ENCODE measurements at regions not wholly inside any gene's neighbourhood (a gene's known extent, or its start where the extent isn't known, plus 50 kb on each side); places are given as distances from the start of the nearest gene placed in this dataset.

DNA sequence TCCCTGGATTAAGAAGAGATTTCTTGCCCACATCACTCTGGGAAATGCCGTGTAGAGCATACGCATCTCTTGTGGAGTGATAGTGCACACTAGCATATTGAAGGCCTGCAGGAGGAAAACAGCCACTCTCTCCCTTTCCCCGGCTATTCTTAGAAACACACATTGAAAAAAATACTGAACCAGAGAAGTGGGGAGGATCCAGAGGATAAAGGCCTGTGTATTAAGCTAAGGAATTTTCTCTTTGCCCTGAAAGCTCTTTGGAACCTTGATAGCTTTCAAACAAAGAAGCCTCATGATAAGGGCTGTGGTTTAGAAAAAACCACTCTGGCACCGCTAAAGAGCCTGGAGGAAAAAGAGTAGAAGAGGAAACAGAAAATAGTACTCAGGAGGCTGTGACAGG, 386.1 kb upstream of the NBEA start:
- Histone ChIP-seq H3K9me3 (ENCODE audit: control insufficient read depth in 2 of 2, insufficient read depth in 1 of 2, low read depth in 1 of 2, low read length in 1 of 2) (no peaks in the 10 kb centered on the region), H3K27ac (ENCODE audit: low read depth in 2 of 2, low read length in 1 of 2) (no peak overlapping the region), H3K36me3 (ENCODE audit: control insufficient read depth in 2 of 2, insufficient read depth in 2 of 2, low read length in 1 of 2) (no peaks in the 10 kb centered on the region), H3K27me3 (ENCODE audit: control insufficient read depth in 1 of 2, insufficient read depth in 2 of 2, low read length in 2 of 2) (no peaks in the 10 kb centered on the region), H3K4me3 (ENCODE audit: low read depth in 1 of 2, low read length in 2 of 2) (no peak overlapping the region), H3K4me1 (ENCODE audit: control insufficient read depth in 2 of 2, insufficient read depth in 2 of 2, low read length in 1 of 2) (no peaks in the 10 kb centered on the region)
- 70 to 73% methylated on average over 4 of the region's 4 CpGs for WGBS, 2 donors

GRCh38 chr13:34561033-34561432, 381.0 kb upstream of the NBEA start:
- WGBS, 2 donors = 74 to 76% methylated on average over 7 of the region's 7 CpGs
- Histone ChIP-seq H3K27ac (ENCODE audit: low read depth in 2 of 2, low read length in 1 of 2) (no peak overlapping the region), H3K27me3 (ENCODE audit: control insufficient read depth in 1 of 2, insufficient read depth in 2 of 2, low read length in 2 of 2) (no peaks in the 10 kb centered on the region), H3K4me3 (ENCODE audit: low read depth in 1 of 2, low read length in 2 of 2) (no peak overlapping the region), H3K9me3 (ENCODE audit: control insufficient read depth in 2 of 2, insufficient read depth in 1 of 2, low read depth in 1 of 2, low read length in 1 of 2) (no peaks in the 10 kb centered on the region), H3K4me1 (ENCODE audit: control insufficient read depth in 2 of 2, insufficient read depth in 2 of 2, low read length in 1 of 2) (no peaks in the 10 kb centered on the region), H3K36me3 (ENCODE audit: control insufficient read depth in 2 of 2, insufficient read depth in 2 of 2, low read length in 1 of 2) (no peaks in the 10 kb centered on the region)

DNA sequence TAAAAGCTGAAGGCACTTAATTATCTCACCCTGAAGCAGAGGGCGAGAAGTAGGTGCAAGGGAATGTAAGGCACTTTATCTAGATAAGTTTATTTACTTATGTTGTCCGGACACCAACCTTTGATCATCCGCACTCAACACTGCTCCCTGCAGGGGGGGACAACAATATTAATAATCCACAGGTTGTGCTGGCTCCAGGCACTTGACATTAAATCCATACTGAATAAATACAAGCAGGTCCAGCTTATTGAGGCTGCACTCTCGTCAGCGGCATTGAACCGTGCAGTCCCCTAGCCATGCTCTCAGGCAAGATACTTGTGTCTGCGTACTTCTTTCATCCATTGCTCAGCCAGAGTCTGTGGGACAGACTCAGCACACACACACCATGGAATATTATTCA, 374.5 kb upstream of the NBEA start:
- H3K4me1 ChIP-seq (ENCODE audit: control insufficient read depth in 2 of 2, insufficient read depth in 2 of 2, low read length in 1 of 2) = no peaks in the 10 kb centered on the region
- H3K4me3 ChIP-seq (ENCODE audit: low read depth in 1 of 2, low read length in 2 of 2) = no peak overlapping the region
- no peaks in the 10 kb centered on the region for H3K27me3 ChIP-seq (ENCODE audit: control insufficient read depth in 1 of 2, insufficient read depth in 2 of 2, low read length in 2 of 2)
- no peaks in the 10 kb centered on the region for H3K36me3 ChIP-seq (ENCODE audit: control insufficient read depth in 2 of 2, insufficient read depth in 2 of 2, low read length in 1 of 2)
- H3K27ac ChIP-seq (ENCODE audit: low read depth in 2 of 2, low read length in 1 of 2) = no peak overlapping the region
- H3K9me3 ChIP-seq (ENCODE audit: control insufficient read depth in 2 of 2, insufficient read depth in 1 of 2, low read depth in 1 of 2, low read length in 1 of 2) = no peaks in the 10 kb centered on the region
- 49 to 57% methylated on average over 7 of the region's 7 CpGs for WGBS, 2 donors

- Histone ChIP-seq H3K27me3 (ENCODE audit: control insufficient read depth in 1 of 2, insufficient read depth in 2 of 2, low read length in 2 of 2) (no peaks in the 10 kb centered on the region), H3K27ac (ENCODE audit: low read depth in 2 of 2, low read length in 1 of 2) (no peak overlapping the region), H3K9me3 (ENCODE audit: control insufficient read depth in 2 of 2, insufficient read depth in 1 of 2, low read depth in 1 of 2, low read length in 1 of 2) (peaks cover 0 to 2% of the 10 kb centered on the region in 2 donors), H3K4me1 (ENCODE audit: control insufficient read depth in 2 of 2, insufficient read depth in 2 of 2, low read length in 1 of 2) (no peaks in the 10 kb centered on the region), H3K36me3 (ENCODE audit: control insufficient read depth in 2 of 2, insufficient read depth in 2 of 2, low read length in 1 of 2) (no peaks in the 10 kb centered on the region), H3K4me3 (ENCODE audit: low read depth in 1 of 2, low read length in 2 of 2) (no peak overlapping the region)
- WGBS, 2 donors = 47 to 56% methylated on average over 5 of the region's 5 CpGs
These were observed 371.2 kb upstream of the NBEA start for GRCh38 chr13:34570698-34571353.

DNA sequence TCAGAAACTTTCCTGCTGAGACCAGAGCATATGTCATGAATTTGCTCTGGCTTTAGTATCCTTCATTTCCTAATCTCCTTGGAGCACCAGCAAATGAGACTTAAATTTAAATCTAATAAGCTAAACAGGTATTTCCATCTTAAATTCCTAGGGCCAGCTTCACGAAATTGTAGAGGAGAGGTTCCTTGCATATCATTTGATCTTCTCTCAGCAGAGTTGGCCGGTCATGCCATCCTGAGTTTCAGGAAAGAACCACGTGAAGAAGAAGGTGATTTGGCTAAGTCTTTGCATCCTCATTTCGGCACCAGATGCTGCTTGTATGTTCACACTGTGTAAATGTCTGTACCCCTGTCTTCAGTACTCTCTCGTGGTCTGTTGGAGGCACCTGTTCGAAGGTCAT, 370.4 kb upstream of the NBEA start:
- no peak overlapping the region for H3K4me3 ChIP-seq (ENCODE audit: low read depth in 1 of 2, low read length in 2 of 2)
- no peaks in the 10 kb centered on the region for H3K36me3 ChIP-seq (ENCODE audit: control insufficient read depth in 2 of 2, insufficient read depth in 2 of 2, low read length in 1 of 2)
- H3K27ac ChIP-seq (ENCODE audit: low read depth in 2 of 2, low read length in 1 of 2) = no peak overlapping the region
- peaks cover 0 to 2% of the 10 kb centered on the region in 2 donors for H3K9me3 ChIP-seq (ENCODE audit: control insufficient read depth in 2 of 2, insufficient read depth in 1 of 2, low read depth in 1 of 2, low read length in 1 of 2)
- no peaks in the 10 kb centered on the region for H3K27me3 ChIP-seq (ENCODE audit: control insufficient read depth in 1 of 2, insufficient read depth in 2 of 2, low read length in 2 of 2)
- H3K4me1 ChIP-seq (ENCODE audit: control insufficient read depth in 2 of 2, insufficient read depth in 2 of 2, low read length in 1 of 2) = no peaks in the 10 kb centered on the region
- 81 to 82% methylated on average over 6 of the region's 6 CpGs for WGBS, 2 donors

DNA sequence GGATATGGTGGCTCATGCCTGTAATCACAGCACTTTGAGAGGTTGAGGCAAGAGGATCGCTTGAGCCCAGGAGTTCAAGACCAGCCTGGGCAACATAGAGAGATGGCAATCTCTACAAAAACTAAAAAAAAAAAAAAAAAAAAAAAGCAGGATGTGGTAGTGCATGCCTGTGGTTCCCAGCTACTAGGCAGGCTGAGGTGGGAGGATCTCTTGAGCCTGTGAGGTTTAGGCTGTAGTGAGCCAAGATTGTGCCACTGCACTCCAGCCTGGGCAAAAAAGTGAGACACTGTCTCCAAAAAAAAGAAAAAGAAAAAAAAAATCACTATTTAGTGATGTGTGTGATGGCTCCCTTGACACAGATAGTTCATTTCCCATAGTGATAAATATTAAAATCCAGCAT, 365.0 kb upstream of the NBEA start:
- no peak overlapping the region for H3K27ac ChIP-seq (ENCODE audit: low read depth in 2 of 2, low read length in 1 of 2)
- WGBS, 2 donors = 89 to 95% methylated on average over 1 of the region's 1 CpG

GRCh38 chr13:34578471-34578870, 363.6 kb upstream of the NBEA start:
- no peak overlapping the region for H3K4me3 ChIP-seq (ENCODE audit: low read depth in 1 of 2, low read length in 2 of 2)
- 46 to 70% methylated on average over 1 of the region's 1 CpG for WGBS, 2 donors
- no peak overlapping the region for H3K27ac ChIP-seq (ENCODE audit: low read depth in 2 of 2, low read length in 1 of 2)
- H3K36me3 ChIP-seq (ENCODE audit: control insufficient read depth in 2 of 2, insufficient read depth in 2 of 2, low read length in 1 of 2) = no peaks in the 10 kb centered on the region
- H3K4me1 ChIP-seq (ENCODE audit: control insufficient read depth in 2 of 2, insufficient read depth in 2 of 2, low read length in 1 of 2) = no peaks in the 10 kb centered on the region
- H3K9me3 ChIP-seq (ENCODE audit: control insufficient read depth in 2 of 2, insufficient read depth in 1 of 2, low read depth in 1 of 2, low read length in 1 of 2) = peaks cover 0 to 2% of the 10 kb centered on the region in 2 donors
- no peaks in the 10 kb centered on the region for H3K27me3 ChIP-seq (ENCODE audit: control insufficient read depth in 1 of 2, insufficient read depth in 2 of 2, low read length in 2 of 2)

More for the DNA sequence above, 365.0 kb upstream of the NBEA start:
- Histone ChIP-seq H3K4me3 (ENCODE audit: low read depth in 1 of 2, low read length in 2 of 2) (no peak overlapping the region), H3K4me1 (ENCODE audit: control insufficient read depth in 2 of 2, insufficient read depth in 2 of 2, low read length in 1 of 2) (no peaks in the 10 kb centered on the region), H3K36me3 (ENCODE audit: control insufficient read depth in 2 of 2, insufficient read depth in 2 of 2, low read length in 1 of 2) (no peaks in the 10 kb centered on the region), H3K27me3 (ENCODE audit: control insufficient read depth in 1 of 2, insufficient read depth in 2 of 2, low read length in 2 of 2) (no peaks in the 10 kb centered on the region), H3K9me3 (ENCODE audit: control insufficient read depth in 2 of 2, insufficient read depth in 1 of 2, low read depth in 1 of 2, low read length in 1 of 2) (peaks cover 0 to 2% of the 10 kb centered on the region in 2 donors)

- Histone ChIP-seq H3K4me3 (ENCODE audit: low read depth in 1 of 2, low read length in 2 of 2) (no peak overlapping the region), H3K4me1 (ENCODE audit: control insufficient read depth in 2 of 2, insufficient read depth in 2 of 2, low read length in 1 of 2) (no peaks in the 10 kb centered on the region), H3K27me3 (ENCODE audit: control insufficient read depth in 1 of 2, insufficient read depth in 2 of 2, low read length in 2 of 2) (no peaks in the 10 kb centered on the region), H3K27ac (ENCODE audit: low read depth in 2 of 2, low read length in 1 of 2) (no peak overlapping the region), H3K36me3 (ENCODE audit: control insufficient read depth in 2 of 2, insufficient read depth in 2 of 2, low read length in 1 of 2) (no peaks in the 10 kb centered on the region), H3K9me3 (ENCODE audit: control insufficient read depth in 2 of 2, insufficient read depth in 1 of 2, low read depth in 1 of 2, low read length in 1 of 2) (no peaks in the 10 kb centered on the region)
These were observed 363.2 kb upstream of the NBEA start for GRCh38 chr13:34578917-34579316.

DNA sequence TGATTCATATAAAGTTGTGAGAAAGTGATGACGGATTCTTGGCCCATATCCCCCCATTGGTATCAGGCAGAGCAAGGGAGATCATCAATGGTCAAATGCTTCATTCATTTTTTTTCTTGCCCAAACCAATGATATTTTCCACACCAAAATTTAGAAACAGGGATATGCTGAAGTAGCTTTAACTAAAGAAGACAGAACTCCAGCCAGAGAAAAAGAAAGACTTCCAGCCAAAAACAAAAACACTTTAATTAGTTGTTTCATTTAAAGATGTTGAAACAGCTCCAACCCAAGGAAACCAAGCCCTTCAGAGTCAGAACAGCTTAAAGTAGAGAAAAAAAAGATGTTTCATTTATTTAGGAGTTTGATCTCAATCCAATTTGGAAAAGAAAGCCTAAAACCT, 358.9 kb upstream of the NBEA start:
- no peak overlapping the region for H3K4me3 ChIP-seq (ENCODE audit: low read depth in 1 of 2, low read length in 2 of 2)
- H3K4me1 ChIP-seq (ENCODE audit: control insufficient read depth in 2 of 2, insufficient read depth in 2 of 2, low read length in 1 of 2) = no peaks in the 10 kb centered on the region
- H3K27ac ChIP-seq (ENCODE audit: low read depth in 2 of 2, low read length in 1 of 2) = no peak overlapping the region
- H3K36me3 ChIP-seq (ENCODE audit: control insufficient read depth in 2 of 2, insufficient read depth in 2 of 2, low read length in 1 of 2) = no peaks in the 10 kb centered on the region
- no peaks in the 10 kb centered on the region for H3K27me3 ChIP-seq (ENCODE audit: control insufficient read depth in 1 of 2, insufficient read depth in 2 of 2, low read length in 2 of 2)
- 70 to 75% methylated on average over 1 of the region's 1 CpG for WGBS, 2 donors
- H3K9me3 ChIP-seq (ENCODE audit: control insufficient read depth in 2 of 2, insufficient read depth in 1 of 2, low read depth in 1 of 2, low read length in 1 of 2) = no peaks in the 10 kb centered on the region

DNA sequence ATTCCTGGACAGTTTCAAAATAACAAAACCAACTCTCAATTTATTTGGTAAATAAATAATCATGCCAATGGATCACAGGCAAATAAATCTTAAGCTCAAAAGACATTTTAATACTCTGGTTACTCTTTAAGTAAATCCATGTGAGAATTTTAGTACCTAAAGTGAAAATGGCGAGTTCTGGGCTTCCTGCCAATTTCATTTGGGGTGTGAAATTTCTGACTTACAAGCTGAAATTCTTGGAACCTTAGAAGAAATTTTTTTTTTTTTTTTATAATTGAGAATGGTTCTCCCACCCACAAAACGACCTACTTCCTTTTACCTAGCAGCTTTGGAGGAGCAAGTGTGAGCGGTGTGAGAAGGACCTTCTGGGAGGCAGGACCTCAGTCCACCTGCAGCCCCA, 354.5 kb upstream of the NBEA start:
- no peak overlapping the region for H3K27ac ChIP-seq (ENCODE audit: low read depth in 2 of 2, low read length in 1 of 2)
- 34 to 43% methylated on average over 3 of the region's 3 CpGs for WGBS, 2 donors
- H3K27me3 ChIP-seq (ENCODE audit: control insufficient read depth in 1 of 2, insufficient read depth in 2 of 2, low read length in 2 of 2) = no peaks in the 10 kb centered on the region
- H3K4me3 ChIP-seq (ENCODE audit: low read depth in 1 of 2, low read length in 2 of 2) = no peak overlapping the region
- no peaks in the 10 kb centered on the region for H3K4me1 ChIP-seq (ENCODE audit: control insufficient read depth in 2 of 2, insufficient read depth in 2 of 2, low read length in 1 of 2)
- peaks cover 0 to 2% of the 10 kb centered on the region in 2 donors for H3K9me3 ChIP-seq (ENCODE audit: control insufficient read depth in 2 of 2, insufficient read depth in 1 of 2, low read depth in 1 of 2, low read length in 1 of 2)
- no peaks in the 10 kb centered on the region for H3K36me3 ChIP-seq (ENCODE audit: control insufficient read depth in 2 of 2, insufficient read depth in 2 of 2, low read length in 1 of 2)
